HCT116 (cell line): ENCODE measurements at regions not wholly inside any gene's neighbourhood (a gene's known extent, or its start where the extent isn't known, plus 50 kb on each side); places are given as distances from the start of the nearest gene placed in this dataset.

Experiments
- ATAC-seq: fragments of 200-7000 bp; cut with Tn5 transposase; 2 replicates; pipeline ENCODE4 v1.9.1; 2020; ENCODE audit warnings: mild to moderate bottlenecking, moderate library complexity
- BruUV-seq: library from RNA; stranded (reverse); fragments of 400-500 nt; replicated peaks from 2 replicates; lab custom pipeline; 2021; lab: Mats Ljungman, UMichigan
- CTCF ChIA-PET: fragments of 300-600 bp; sonication (Branson Sonifier 250); formaldehyde crosslinking; loops from one replicate; lab custom pipeline; 2021; ENCODE audit warnings: antibody characterized with exemption; lab: Charles Lee
- POLR2A ChIA-PET: fragments of 300-600, 350-600 bp; sonication (Branson Sonifier 250); formaldehyde crosslinking; loops from one replicate; lab custom pipeline; 2021; ENCODE audit warnings: antibody characterized with exemption; lab: Charles Lee
- RAD21 ChIA-PET, 2 experiments: fragments of 300-600 bp; sonication (Branson Sonifier 250); formaldehyde crosslinking; loops; one replicate each; lab custom pipeline; 2023; ENCODE audit warnings: low total read pairs in 2 of 2; ENCODE audit not compliant: uncharacterized antibody in 2 of 2, unreplicated experiment in 2 of 2, low non-redundant PET in 1 of 2; lab: Charles Lee
- DNase-seq: peaks from one replicate; pipeline ENCODE4 v3.0.0-alpha.2; 2010; ENCODE audit warnings: low read depth, low spot score
- H2AFZ ChIP-seq: fragments of 200-600 bp; shearing (Covaris generic), sonication (generic); 2 replicates; pipeline ENCODE4 v1.6.1; 2017; ENCODE audit warnings: low read depth, mixed run types, mixed read lengths, antibody characterized with exemption, low read length; ENCODE audit not compliant: poor library complexity, severe bottlenecking
- H3K27ac ChIP-seq: 2 replicates; pipeline ENCODE4 v1.5.1; 2012; ENCODE audit warnings: low read depth, low read length
- H3K27me3 ChIP-seq: fragments of 200-600 bp; sonication (generic); 2 replicates; pipeline ENCODE4 v1.6.1; 2016; ENCODE audit warnings: mixed run types, low read length, mixed read lengths; ENCODE audit not compliant: insufficient read depth
- H3K36me3 ChIP-seq, 2 experiments: fragments of 200-500 bp in 1 of 2; fragments of 200-600 bp in 1 of 2; sonication (Bioruptor generic) in 1 of 2; sonication (generic) in 1 of 2; 2 replicates each; pipeline versions ENCODE4 v1.5.1 to v1.6.1; 2014 to 2016; ENCODE audit warnings: low read length in 2 of 2, inconsistent platforms in 1 of 2, mixed read lengths in 1 of 2, mixed run types in 1 of 2; ENCODE audit not compliant: insufficient read depth in 2 of 2, control insufficient read depth in 1 of 2
- H3K4me1 ChIP-seq, 2 experiments: fragments of 200-600 bp in 1 of 2; sonication (generic) in 1 of 2; 2 replicates each; pipeline versions ENCODE4 v1.5.1 to v1.6.1; 2012 to 2017; ENCODE audit warnings: low read length in 2 of 2, inconsistent platforms in 1 of 2, mild to moderate bottlenecking in 1 of 2, mixed read lengths in 1 of 2, mixed run types in 1 of 2, moderate library complexity in 1 of 2; ENCODE audit not compliant: insufficient read depth in 2 of 2, control insufficient read depth in 1 of 2
- H3K4me2 ChIP-seq: fragments of 200-600 bp; sonication (generic); 2 replicates; pipeline ENCODE4 v1.6.1; 2017; ENCODE audit warnings: mixed run types, low read length, mixed read lengths
- H3K4me3 ChIP-seq, 2 experiments: fragments of 200-600 bp in 1 of 2; sonication (generic) in 1 of 2; replicated peaks in 1 of 2; 2 replicates each; pipeline ENCODE4 v1.5.1; 2011 to 2016; ENCODE audit warnings: low read length in 2 of 2, control low read depth in 1 of 2, low read depth in 1 of 2, mild to moderate bottlenecking in 1 of 2, mixed read lengths in 1 of 2, mixed run types in 1 of 2
- H3K79me2 ChIP-seq: fragments of 200-600 bp; sonication (generic); 2 replicates; pipeline ENCODE4 v1.6.1; 2017; ENCODE audit warnings: mild to moderate bottlenecking, mixed run types, low read length, moderate library complexity, mixed read lengths; ENCODE audit not compliant: insufficient read depth
- H3K9ac ChIP-seq: fragments of 200-600 bp; sonication (generic); 2 replicates; pipeline ENCODE4 v1.6.1; 2016; ENCODE audit warnings: low read length, mixed read lengths
- H3K9me2 ChIP-seq: fragments of 200-600 bp; sonication (generic), shearing (Covaris generic); 2 replicates; pipeline ENCODE4 v1.6.1; 2017; ENCODE audit warnings: mixed run types, mild to moderate bottlenecking, moderate library complexity; ENCODE audit not compliant: insufficient read depth
- H3K9me3 ChIP-seq, 2 experiments: fragments of 200-500 bp in 1 of 2; fragments of 200-600 bp in 1 of 2; sonication (Bioruptor generic) in 1 of 2; sonication (generic) in 1 of 2; 2 replicates each; pipeline ENCODE4 v1.6.1; 2014 to 2017; ENCODE audit warnings: low read length in 2 of 2, mixed read lengths in 2 of 2, inconsistent platforms in 1 of 2, low read depth in 1 of 2, mild to moderate bottlenecking in 1 of 2, mixed run types in 1 of 2, moderate library complexity in 1 of 2; ENCODE audit not compliant: control insufficient read depth in 1 of 2, insufficient read depth in 1 of 2
- H4K20me1 ChIP-seq: fragments of 200-600 bp; sonication (generic), shearing (Covaris generic); 2 replicates; pipeline ENCODE4 v1.6.1; 2017; ENCODE audit warnings: mixed run types, mild to moderate bottlenecking, moderate library complexity; ENCODE audit not compliant: insufficient read depth
- EGR1 ChIP-seq: IDR thresholded peaks from 2 replicates; pipeline ENCODE4 v1.6.1; 2012; ENCODE audit warnings: low read depth
- ELF1 ChIP-seq: IDR thresholded peaks from 2 replicates; pipeline ENCODE4 v1.6.1; 2012; ENCODE audit warnings: low read depth, borderline replicate concordance
- EZH2 ChIP-seq: fragments of 200-600 bp; sonication (generic); IDR thresholded peaks from 2 replicates; pipeline ENCODE4 v1.6.1; 2017; ENCODE audit warnings: antibody characterized with exemption, mixed run types
- EZH2phosphoT487 ChIP-seq: fragments of 200-600 bp; IDR thresholded peaks from 2 replicates; pipeline ENCODE4 v1.6.1; 2018; ENCODE audit warnings: antibody characterized with exemption, borderline replicate concordance
- FOSL1 ChIP-seq: IDR thresholded peaks from 2 replicates; pipeline ENCODE4 v1.6.1; 2012; ENCODE audit warnings: low read depth
- JUND ChIP-seq: IDR thresholded peaks from 2 replicates; pipeline ENCODE4 v1.6.1; 2012
- POLR2AphosphoS5 ChIP-seq: IDR thresholded peaks from 2 replicates; pipeline ENCODE4 v1.6.1; 2011; ENCODE audit warnings: mild to moderate bottlenecking, low read depth, low read length, moderate library complexity
- SP1 ChIP-seq: IDR thresholded peaks from 2 replicates; pipeline ENCODE4 v1.6.1; 2012; ENCODE audit warnings: low read depth
- TCF7L2 ChIP-seq: IDR thresholded peaks from 2 replicates; pipeline ENCODE4 v1.7.0; 2011; ENCODE audit warnings: borderline replicate concordance, inconsistent platforms; ENCODE audit not compliant: insufficient read depth, insufficient read length; ENCODE audit errors: extremely low read depth
- YY1 ChIP-seq: IDR thresholded peaks from 2 replicates; pipeline ENCODE4 v1.6.1; 2011; ENCODE audit warnings: low read length, low read depth, moderate library complexity, mild to moderate bottlenecking; ENCODE audit not compliant: insufficient replicate concordance; ENCODE audit errors: extremely low read depth
- ZBTB33 ChIP-seq: IDR thresholded peaks from 2 replicates; pipeline ENCODE4 v1.6.1; 2011; ENCODE audit warnings: mild to moderate bottlenecking, low read length, moderate library complexity; ENCODE audit not compliant: insufficient replicate concordance; ENCODE audit errors: extremely low read depth
- intact Hi-C: fragments of 100-400 bp; cut with micrococcal nuclease; formaldehyde crosslinking; loops from 2 replicates; pipeline ENCODE4 v1.10.0; 2022

GRCh38 chr10:88194041-88194887 is 330.8 kb downstream of the PTEN start:
- peak; percentile 19 for DNase-seq
- H3K9ac ChIP-seq = no peak overlapping the region
- H3K9me3 ChIP-seq = no peaks in the 10 kb centered on the region
- peak; percentile 52 for ATAC-seq
- no TSS peak for BruUV-seq
- no peak overlapping the region for H3K4me3 ChIP-seq
- no peaks in the 10 kb centered on the region for H3K79me2 ChIP-seq
- ChIA-PET POLR2A (no interaction called here), CTCF (no interaction called here), RAD21 (no interaction called here)
- intact Hi-C loops = no loop called here
- no peaks in the 10 kb centered on the region for H3K36me3 ChIP-seq
- no peaks in the 10 kb centered on the region for H3K9me2 ChIP-seq
- H4K20me1 ChIP-seq = no peaks in the 10 kb centered on the region
- peak overlapping the region; percentile 11 for H3K4me2 ChIP-seq
- no peak overlapping the region for H3K27ac ChIP-seq
- H3K27me3 ChIP-seq = no peaks in the 10 kb centered on the region
- H2AFZ ChIP-seq = no peak overlapping the region
- H3K4me1 ChIP-seq = peaks cover 0 to 7% of the 10 kb centered on the region in 2 experiments; a peak in 2 of 4 replicates
- TF ChIP-seq YY1 (no peak), POLR2AphosphoS5 (no peak), SP1 (no peak), JUND (no peak)
- TF ChIP-seq, all 23 proteins: peak for 0

GRCh38 chr10:88194961-88195367 is 331.5 kb downstream of the PTEN start:
- Histone ChIP-seq H3K36me3 (no peaks in the 10 kb centered on the region), H3K9me3 (no peaks in the 10 kb centered on the region), H3K9ac (no peak overlapping the region), H3K4me1 (peaks cover 0 to 7% of the 10 kb centered on the region in 2 experiments; a peak in 2 of 4 replicates), H3K27ac (no peak overlapping the region), H2AFZ (no peak overlapping the region), H4K20me1 (no peaks in the 10 kb centered on the region), H3K79me2 (no peaks in the 10 kb centered on the region), H3K4me2 (no peak overlapping the region), H3K27me3 (no peaks in the 10 kb centered on the region), H3K9me2 (no peaks in the 10 kb centered on the region), H3K4me3 (no peak overlapping the region)
- TF ChIP-seq TCF7L2 = no peak
- no peak for TF ChIP-seq ZBTB33
- TF ChIP-seq EZH2 = no peak
- TF ChIP-seq ELF1 = no peak
- no peak for TF ChIP-seq EGR1
- no peak for TF ChIP-seq FOSL1
- no peak for TF ChIP-seq EZH2phosphoT487
- ChIA-PET CTCF (no interaction called here), RAD21 (no interaction called here), POLR2A (no interaction called here)
- ATAC-seq (no peak), DNase-seq (no peak)
- BruUV-seq = no TSS peak
- intact Hi-C loops = no loop called here
